ENCODE measurements at regions not wholly inside any gene's neighbourhood (a gene's known extent, or its start where the extent isn't known, plus 50 kb on each side); places are given as distances from the start of the nearest gene placed in this dataset.

- Mint-ChIP-seq H3K9me3 (no peaks in the 10 kb centered on the region), H3K4me3 (no peak overlapping the region), H3K27ac (no peak overlapping the region), H3K36me3 (ENCODE audit: low read depth) (no peaks in the 10 kb centered on the region), H3K27me3 (ENCODE audit: low read depth) (peaks cover 8% of the 10 kb centered on the region), H3K4me1 (ENCODE audit: low read depth) (peaks cover 2% of the 10 kb centered on the region)
These were observed 62.1 kb upstream of the GSX1 start for GRCh38 chr13:27730191-27730590.
